HG02870 (cell line): ENCODE measurements at regions not wholly inside any gene's neighbourhood (a gene's known extent, or its start where the extent isn't known, plus 50 kb on each side); places are given as distances from the start of the nearest gene placed in this dataset.

Source experiments
- ATAC-seq: cut with Tn5 transposase; IDR thresholded peaks from one replicate; pipeline ENCODE4 v1.9.1; 2021; ENCODE audit warnings: mild to moderate bottlenecking, moderate library complexity; ENCODE audit not compliant: unreplicated experiment

- no peak for ATAC-seq
Observed at GRCh38 chr9:7988644-7989280, 189.2 kb upstream of the DMAC1 start.

DNA sequence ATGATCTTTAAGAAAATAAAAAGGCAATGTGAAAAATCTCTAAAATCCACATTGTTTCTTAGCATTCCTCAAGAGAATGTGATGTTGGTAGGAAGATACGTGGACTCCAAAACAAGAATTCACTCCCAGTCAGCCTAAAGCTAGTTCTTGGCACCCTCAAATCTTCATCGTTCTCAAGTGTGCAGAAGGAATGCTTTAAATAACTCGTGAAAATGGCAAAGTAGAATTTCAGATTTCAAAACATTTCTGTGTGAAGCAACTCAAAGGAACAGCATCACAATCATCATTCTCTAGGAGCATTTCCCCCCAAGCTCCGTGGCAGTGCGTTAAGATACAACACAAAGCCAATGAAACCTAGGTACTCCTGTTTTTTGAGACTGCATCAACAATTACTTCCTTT, 185.1 kb upstream of the DMAC1 start:
- no peak for ATAC-seq

DNA sequence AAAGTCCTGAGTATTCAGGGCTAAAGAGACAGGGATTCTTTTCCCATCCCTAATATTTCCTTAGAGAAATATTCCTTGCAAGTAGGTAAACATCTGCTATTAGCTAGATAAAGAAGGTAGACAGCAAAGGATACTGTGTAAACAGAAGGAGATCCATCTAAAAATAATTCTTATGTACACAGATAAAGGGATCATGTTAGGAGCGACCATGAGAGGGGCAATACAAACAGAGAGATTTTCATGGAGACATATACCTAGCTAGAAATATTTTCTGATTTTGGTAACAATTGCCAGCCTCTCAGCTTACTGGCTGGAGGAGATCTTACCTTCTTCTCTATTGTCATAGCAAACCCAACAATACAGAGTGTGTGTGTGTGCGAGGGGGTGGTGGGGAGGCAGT, 184.6 kb upstream of the DMAC1 start:
- no peak for ATAC-seq

DNA sequence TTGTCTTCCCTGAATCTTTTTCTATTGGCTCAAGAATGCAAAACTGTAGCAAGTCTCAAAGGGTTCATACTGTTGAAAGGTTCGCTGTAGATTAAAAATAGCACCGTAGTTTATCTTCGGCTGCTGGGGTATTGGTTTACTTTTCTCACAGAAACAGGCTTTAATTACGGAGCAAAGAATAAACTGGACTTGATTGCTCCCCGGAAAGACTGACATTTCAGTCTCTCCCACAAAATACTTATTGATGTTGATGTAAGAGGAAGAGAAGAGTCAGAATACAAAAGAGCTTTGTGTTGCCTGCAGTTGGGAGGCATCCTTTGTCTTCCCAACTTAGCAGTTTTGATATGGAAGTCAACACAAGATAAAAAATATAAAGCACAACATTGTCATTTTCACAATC, 183.9 kb upstream of the DMAC1 start:
- ATAC-seq, result no peak

DNA sequence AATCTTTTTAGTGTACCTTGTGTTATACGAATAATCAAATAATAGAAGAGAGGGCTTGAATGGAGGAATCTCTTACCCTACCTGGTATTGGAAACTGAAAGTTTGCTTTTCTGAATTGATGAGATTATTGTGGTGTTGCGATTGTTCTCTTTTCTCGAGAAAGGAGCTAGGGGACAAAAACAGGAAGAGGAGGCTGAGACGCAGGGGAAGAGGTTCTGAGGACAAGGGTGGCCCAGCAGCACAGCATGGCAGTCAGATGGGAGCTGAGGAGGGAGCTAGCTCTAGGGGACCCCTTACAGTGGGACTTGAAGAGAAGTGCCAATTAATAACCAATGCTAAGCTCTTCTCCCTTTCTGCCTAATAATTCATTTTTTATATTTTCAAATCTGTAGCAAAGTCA, 183.3 kb upstream of the DMAC1 start:
- no peak for ATAC-seq

GRCh38 chr9:7980691-7981289, 181.2 kb upstream of the DMAC1 start:
- no peak for ATAC-seq

DNA sequence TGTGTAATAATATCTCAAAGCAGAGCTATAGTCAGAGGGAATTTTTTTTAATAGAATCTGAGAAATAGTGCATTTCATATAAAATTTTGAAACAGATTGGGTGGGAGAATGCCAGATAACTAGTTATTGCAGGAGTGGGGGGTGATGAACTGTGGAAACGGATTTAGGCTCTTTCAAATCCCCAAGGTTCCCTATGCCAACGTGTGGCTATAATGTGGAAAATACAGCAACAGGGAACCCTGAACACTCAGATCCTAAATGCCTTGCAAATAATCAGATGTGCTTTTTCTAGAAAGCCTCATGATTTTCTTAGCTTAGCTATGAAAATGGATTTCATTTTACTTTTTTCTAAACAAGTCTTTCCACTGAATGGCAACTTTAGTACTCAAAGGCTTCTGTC, 180.5 kb upstream of the DMAC1 start:
- ATAC-seq, result no peak

DNA sequence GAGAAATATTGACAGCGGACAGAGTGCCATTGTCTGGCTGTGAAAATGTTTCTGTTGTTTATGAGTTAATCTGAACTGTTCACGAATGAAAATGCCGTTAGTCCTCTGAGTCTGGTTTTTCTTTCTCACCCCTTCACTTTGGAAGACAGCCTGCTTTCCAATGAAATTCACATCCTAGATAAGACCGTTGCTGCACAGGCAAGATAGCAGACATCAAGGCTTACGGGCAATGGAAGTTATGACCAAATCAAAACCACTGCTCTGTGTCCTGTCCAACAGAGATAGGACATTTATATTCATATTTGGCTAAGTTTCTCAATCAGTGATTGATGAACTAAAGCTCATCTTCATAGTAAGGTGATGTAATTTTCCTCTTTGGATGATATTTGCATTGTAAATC, 180.0 kb upstream of the DMAC1 start:
- no peak for ATAC-seq

DNA sequence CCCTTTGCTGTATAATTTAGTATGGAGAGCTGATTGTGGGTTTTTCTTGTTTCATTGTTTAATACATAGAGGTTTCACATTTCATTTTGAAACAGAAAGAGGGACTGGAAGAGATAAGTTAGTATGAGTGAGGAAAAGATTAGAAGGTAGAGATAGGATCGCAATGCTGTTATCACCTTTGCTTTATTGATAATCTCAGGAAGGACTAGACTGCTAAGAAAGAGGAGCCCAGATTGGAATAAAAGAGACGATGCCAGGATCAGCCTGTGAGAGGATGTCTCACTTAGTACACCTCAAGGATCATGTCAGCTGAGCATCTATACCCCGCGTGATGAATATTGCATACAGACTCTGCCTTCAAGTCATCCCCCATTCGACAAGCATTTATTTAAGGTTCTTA, 178.0 kb upstream of the DMAC1 start:
- no peak for ATAC-seq

GRCh38 chr9:7976856-7977255, 177.3 kb upstream of the DMAC1 start:
- ATAC-seq, result no peak

GRCh38 chr9:7976167-7976755, 176.7 kb upstream of the DMAC1 start:
- peak; percentile 97 for ATAC-seq

- ATAC-seq, result no peak
Observed at GRCh38 chr9:7975336-7975735, 175.8 kb upstream of the DMAC1 start.

GRCh38 chr9:7974335-7974960, 174.9 kb upstream of the DMAC1 start:
- ATAC-seq, result no peak

DNA sequence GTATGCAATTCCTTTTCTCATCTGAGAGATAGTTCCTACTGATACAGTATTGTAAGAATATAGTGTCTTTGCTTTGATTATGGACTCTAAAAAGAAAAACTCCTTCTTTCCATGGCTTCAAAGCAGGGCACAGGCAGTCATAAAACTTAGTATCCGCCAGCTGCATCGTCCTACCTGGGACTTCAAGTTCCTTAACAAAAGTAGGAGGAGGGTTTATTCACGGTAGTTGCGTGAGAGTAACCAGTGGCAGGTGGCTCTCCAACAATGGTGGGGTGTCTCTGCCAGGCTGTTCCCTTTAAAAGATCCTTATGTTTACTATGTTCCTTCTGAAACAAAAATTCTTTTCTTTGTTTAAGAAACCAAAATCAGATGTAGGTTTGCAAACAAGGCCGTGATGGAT, 173.5 kb upstream of the DMAC1 start:
- ATAC-seq, result no peak

- ATAC-seq, result no peak
Observed at GRCh38 chr9:7970681-7971330, 171.2 kb upstream of the DMAC1 start.

DNA sequence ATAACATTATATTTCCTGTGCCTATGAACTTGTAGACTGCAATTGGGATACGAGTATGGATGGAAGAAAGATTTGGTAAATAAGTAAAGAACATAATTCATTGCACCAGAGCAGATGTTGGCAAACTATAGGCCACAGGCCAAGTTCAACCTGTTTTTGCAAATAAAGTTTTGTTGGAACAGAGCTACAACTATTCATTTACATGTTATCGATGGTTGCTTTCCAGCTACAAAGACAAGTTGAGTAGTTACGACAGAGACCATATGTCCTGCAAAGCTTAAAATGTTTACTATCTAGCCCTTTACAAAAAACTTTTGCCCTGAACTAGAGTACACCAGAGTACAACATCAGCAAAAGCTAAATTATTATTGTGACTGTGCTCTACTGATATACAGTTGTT, 169.1 kb upstream of the DMAC1 start:
- no peak for ATAC-seq

DNA sequence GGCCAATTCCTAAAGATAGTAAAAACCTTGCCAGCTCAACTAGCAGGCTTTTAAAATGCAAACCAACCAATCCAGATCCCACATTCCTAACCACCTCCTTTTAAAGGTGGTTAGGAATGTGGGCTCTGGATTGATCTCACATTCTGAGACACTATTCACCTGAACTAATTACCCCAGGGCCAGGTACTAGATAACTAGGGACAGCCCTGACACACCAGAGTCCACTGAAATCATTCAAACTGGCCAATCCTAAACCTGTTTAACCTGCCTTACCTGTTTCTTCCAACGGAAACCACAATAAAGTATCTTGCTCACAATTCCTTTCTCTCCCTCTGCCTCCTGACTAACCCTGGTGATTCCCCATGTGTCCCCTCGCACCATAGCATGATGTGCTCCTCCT, 168.3 kb upstream of the DMAC1 start:
- ATAC-seq, result no peak

DNA sequence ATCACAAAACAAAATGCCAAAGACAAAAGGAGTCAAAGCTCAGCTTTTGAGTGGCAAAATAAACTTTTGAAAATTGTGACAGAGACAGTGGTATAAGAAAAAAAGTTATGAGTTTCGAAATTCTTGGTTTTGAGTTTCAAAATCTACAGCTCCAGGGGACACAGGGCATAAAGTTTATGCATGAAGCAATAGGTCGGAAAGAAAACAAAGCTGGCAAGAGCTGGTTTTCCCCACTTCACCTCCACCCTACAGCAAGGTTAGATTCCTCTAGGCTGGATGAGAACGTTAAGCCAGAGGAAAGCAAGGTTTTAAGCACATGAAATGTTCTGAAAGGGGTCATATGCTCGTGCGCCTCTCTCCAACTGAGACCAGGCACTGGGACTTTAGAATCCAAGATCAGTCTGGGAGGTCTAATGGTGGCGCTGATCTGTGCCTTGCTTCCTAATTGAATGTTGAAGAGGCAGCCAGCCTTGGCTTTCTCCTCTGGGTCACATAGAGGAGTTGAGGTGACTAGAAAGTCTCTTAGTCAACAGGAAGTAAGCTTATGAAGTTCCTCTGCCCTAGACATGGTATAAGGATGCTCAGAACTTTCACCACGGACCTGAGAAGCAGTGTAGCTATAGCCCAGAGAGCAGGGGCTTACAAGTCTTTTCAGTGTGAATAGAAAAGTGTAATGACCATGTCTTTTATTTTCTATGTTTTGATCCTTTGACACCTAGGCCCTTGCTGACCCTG, 167.7 kb upstream of the DMAC1 start:
- no peak for ATAC-seq

DNA sequence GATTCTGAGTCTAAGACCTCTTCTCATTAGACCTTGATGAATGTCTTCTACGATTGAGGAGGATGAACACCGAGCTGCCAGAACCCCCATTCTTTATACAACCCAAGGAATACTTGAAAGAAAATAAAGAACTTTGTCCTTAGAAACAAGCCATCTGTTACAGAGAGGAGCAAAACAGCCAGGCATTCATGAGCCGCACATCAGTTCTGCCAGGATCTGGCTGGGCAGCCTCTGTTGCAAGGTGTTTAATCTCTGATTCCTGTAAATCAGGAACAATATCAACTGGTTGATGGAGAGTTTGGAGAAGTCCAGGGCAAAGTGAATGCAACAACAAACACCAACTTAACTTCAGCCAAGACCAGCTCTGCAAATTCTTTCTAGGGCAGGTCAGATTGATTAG, 165.5 kb upstream of the DMAC1 start:
- no peak for ATAC-seq

- ATAC-seq, result no peak
Observed at GRCh38 chr9:7963026-7963425, 163.4 kb upstream of the DMAC1 start.

- ATAC-seq, result no peak
Observed at GRCh38 chr9:7961076-7961475, 161.5 kb upstream of the DMAC1 start.
